Esophagus muscularis mucosa (tissue), 3 donors: ENCODE measurements at regions not wholly inside any gene's neighbourhood (a gene's known extent, or its start where the extent isn't known, plus 50 kb on each side); places are given as distances from the start of the nearest gene placed in this dataset.

Experiments
- CTCF ChIP-seq, 3 experiments: fragments of 200-600 bp in 2 of 3; fragments of 450-650 bp in 1 of 3; sonication (generic) in 2 of 3; IDR thresholded peaks; one replicate each; pipeline ENCODE4 v1.5.1; 2017 to 2019; ENCODE audit warnings: antibody characterized with exemption in 3 of 3, mild to moderate bottlenecking in 2 of 3, moderate library complexity in 1 of 3
- POLR2A ChIP-seq: fragments of 450-650 bp; IDR thresholded peaks from one replicate; pipeline ENCODE4 v1.6.1; 2017; ENCODE audit warnings: antibody characterized with exemption, moderate library complexity, mild to moderate bottlenecking, low read depth

- TF ChIP-seq CTCF (IDR thresholded peaks at IDR 0.05) (no peak), POLR2A (no peak)
Observed at GRCh38 chr4:4689694-4690440, 148.0 kb upstream of the STX18 start.
